HEK293 (cell line): ENCODE measurements at regions not wholly inside any gene's neighbourhood (a gene's known extent, or its start where the extent isn't known, plus 50 kb on each side); places are given as distances from the start of the nearest gene placed in this dataset.

Experiments used
- BCL11B ChIP-seq: fragments of 450-650 bp; formaldehyde crosslinking; IDR thresholded peaks from 2 replicates; pipeline ENCODE4 v1.5.1; 2016; ENCODE audit warnings: low read depth, missing biosample characterization, missing genetic modification characterization
- CTCF ChIP-seq: fragments of 450-650 bp; formaldehyde crosslinking; IDR thresholded peaks from 2 replicates; pipeline ENCODE4 v1.5.1; 2016; ENCODE audit warnings: missing biosample characterization, missing genetic modification characterization
- HIC1 ChIP-seq: fragments of 450-650 bp; formaldehyde crosslinking; IDR thresholded peaks from 2 replicates; pipeline ENCODE4 v1.5.1; 2016; ENCODE audit warnings: missing biosample characterization, missing genetic modification characterization
- KLF16 ChIP-seq: fragments of 450-650 bp; formaldehyde crosslinking; IDR thresholded peaks from 2 replicates; pipeline ENCODE4 v1.5.1; 2017; ENCODE audit warnings: missing biosample characterization, missing genetic modification characterization
- KLF9 ChIP-seq: fragments of 450-650 bp; formaldehyde crosslinking; IDR thresholded peaks from 2 replicates; pipeline ENCODE4 v1.5.1; 2016; ENCODE audit warnings: missing biosample characterization, missing genetic modification characterization, low read depth
- ZNF112 ChIP-seq: fragments of 450-650 bp; formaldehyde crosslinking; IDR thresholded peaks from 2 replicates; pipeline ENCODE4 v1.5.0; 2017; ENCODE audit warnings: missing biosample characterization, missing genetic modification characterization
- ZNF121 ChIP-seq: fragments of 450-650 bp; formaldehyde crosslinking; IDR thresholded peaks from 2 replicates; pipeline ENCODE4 v1.5.1; 2016; ENCODE audit warnings: missing biosample characterization, missing genetic modification characterization
- ZNF133 ChIP-seq: fragments of 450-650 bp; formaldehyde crosslinking; IDR thresholded peaks from 2 replicates; pipeline ENCODE4 v1.5.1; 2016; ENCODE audit warnings: missing biosample characterization, missing genetic modification characterization
- ZSCAN5A ChIP-seq: fragments of 450-650 bp; formaldehyde crosslinking; IDR thresholded peaks from 2 replicates; pipeline ENCODE4 v1.5.1; 2016; ENCODE audit warnings: missing biosample characterization, missing genetic modification characterization
- ZXDB ChIP-seq: fragments of 450-650 bp; formaldehyde crosslinking; IDR thresholded peaks from 2 replicates; pipeline ENCODE4 v1.5.1; 2016; ENCODE audit warnings: missing biosample characterization, missing genetic modification characterization
- TF ChIP-seq, protein P1 (sequence below): fragments of 450-650 bp; formaldehyde crosslinking; optimal IDR thresholded peaks from 2 replicates; pipeline ENCODE3; 2016; ENCODE audit warnings: missing biosample characterization, mild to moderate bottlenecking, missing genetic modification characterization

DNA sequence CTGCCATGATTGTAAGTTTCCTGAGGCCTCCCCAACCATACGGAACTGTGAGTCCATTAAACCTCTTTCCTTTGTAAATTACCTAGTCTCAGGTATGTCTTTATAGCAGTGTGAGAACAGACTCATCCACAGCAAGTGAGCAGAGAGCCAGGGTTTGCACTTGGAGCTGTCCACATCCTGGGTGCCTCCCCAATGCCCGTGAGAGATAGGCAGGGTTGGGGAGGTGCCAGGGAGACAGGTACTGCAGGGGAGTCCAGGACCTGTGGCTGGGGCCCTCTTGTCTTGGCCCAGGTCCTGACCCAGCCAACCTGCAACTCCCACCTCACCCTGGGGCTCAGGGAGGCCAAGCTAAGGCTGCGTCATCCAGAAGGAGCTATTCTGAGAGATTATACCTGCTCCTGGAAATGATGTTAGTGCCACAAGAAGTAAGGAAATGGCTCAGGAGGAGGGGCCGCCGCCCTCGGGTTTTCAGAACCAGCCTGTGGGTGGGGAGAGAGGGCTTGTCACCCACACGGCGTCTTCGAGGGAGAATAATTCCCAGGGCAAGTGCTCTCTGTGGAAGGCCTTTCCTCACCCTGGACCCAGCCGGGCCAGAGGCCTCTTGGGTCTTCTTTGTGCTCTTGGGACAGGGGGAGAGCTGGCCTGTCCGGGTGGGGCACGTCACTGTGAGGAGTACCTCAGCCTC is 66.5 kb downstream of the ADRA2C start:
- TF ChIP-seq KLF9 (tag by site-specific recombination): no peak
- no peak for TF ChIP-seq ZNF133
- no peak for TF ChIP-seq ZNF112 (tag by site-specific recombination)
- TF ChIP-seq CTCF (tag by site-specific recombination): no peak
- no peak for TF ChIP-seq ZNF121 (tag by site-specific recombination)
- TF ChIP-seq BCL11B (tag by site-specific recombination): no peak
- TF ChIP-seq KLF16: no peak
- TF ChIP-seq, protein P1, sequence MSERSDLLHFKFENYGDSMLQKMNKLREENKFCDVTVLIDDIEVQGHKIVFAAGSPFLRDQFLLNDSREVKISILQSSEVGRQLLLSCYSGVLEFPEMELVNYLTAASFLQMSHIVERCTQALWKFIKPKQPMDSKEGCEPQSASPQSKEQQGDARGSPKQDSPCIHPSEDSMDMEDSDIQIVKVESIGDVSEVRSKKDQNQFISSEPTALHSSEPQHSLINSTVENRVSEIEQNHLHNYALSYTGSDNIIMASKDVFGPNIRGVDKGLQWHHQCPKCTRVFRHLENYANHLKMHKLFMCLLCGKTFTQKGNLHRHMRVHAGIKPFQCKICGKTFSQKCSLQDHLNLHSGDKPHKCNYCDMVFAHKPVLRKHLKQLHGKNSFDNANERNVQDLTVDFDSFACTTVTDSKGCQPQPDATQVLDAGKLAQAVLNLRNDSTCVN (tag by site-specific recombination): no peak
- TF ChIP-seq ZSCAN5A (tag by site-specific recombination): no peak
- TF ChIP-seq ZXDB (tag by site-specific recombination): no peak
- TF ChIP-seq HIC1 (tag by site-specific recombination): no peak
